CD4-positive, alpha-beta memory T cell (primary cell): ENCODE measurements at regions not wholly inside any gene's neighbourhood (a gene's known extent, or its start where the extent isn't known, plus 50 kb on each side); places are given as distances from the start of the nearest gene placed in this dataset.
"Not testable (repeated sequence)": the region's sequence is repeated elsewhere in the genome, so short reads cannot be mapped to it uniquely, and the experiment has no call there.

Experiments
- CTCF ChIA-PET: fragments of 350-600 bp; sonication (Branson Sonifier 250); formaldehyde crosslinking; loops from one replicate; lab custom pipeline; 2021; ENCODE audit warnings: inconsistent platforms; ENCODE audit not compliant: partially characterized antibody; lab: Charles Lee
- POLR2A ChIA-PET: fragments of 350-600 bp; sonication (Branson Sonifier 250); formaldehyde crosslinking; loops from one replicate; lab custom pipeline; 2021; ENCODE audit not compliant: partially characterized antibody; lab: Charles Lee
- DNase-seq, 5 donors: peaks; one replicate each; pipeline versions ENCODE4 v3.0.0 to v3.0.0-alpha.2; 2020 to 2022; ENCODE audit warnings: mixed read lengths in 1 of 5
- H3K27ac ChIP-seq: one replicate; pipeline ENCODE4 v1.7.0; 2013; ENCODE audit warnings: low read depth, low read length
- H3K27me3 ChIP-seq: 2 replicates; pipeline ENCODE4 v1.7.0; 2013; ENCODE audit warnings: mild to moderate bottlenecking, low read length, moderate library complexity; ENCODE audit not compliant: insufficient read depth
- H3K36me3 ChIP-seq: 2 replicates; pipeline ENCODE4 v1.7.0; 2013; ENCODE audit warnings: mild to moderate bottlenecking, low read length, moderate library complexity; ENCODE audit not compliant: insufficient read depth
- H3K4me1 ChIP-seq: 2 replicates; pipeline ENCODE4 v1.7.0; 2013; ENCODE audit warnings: mild to moderate bottlenecking, low read length, moderate library complexity; ENCODE audit not compliant: insufficient read depth
- H3K4me3 ChIP-seq, 2 donors: one replicate each; pipeline ENCODE4 v1.7.0; 2013; ENCODE audit warnings: low read length in 2 of 2, mild to moderate bottlenecking in 1 of 2
- H3K9me3 ChIP-seq, 2 donors: one replicate each; pipeline ENCODE4 v1.7.0; 2013; ENCODE audit warnings: low read length in 2 of 2, control low read depth in 1 of 2; ENCODE audit not compliant: control insufficient read depth in 1 of 2
- H3K27ac Mint-ChIP-seq, 7 donors: one replicate each; pipeline ENCODE4 v1.8.0; 2020 to 2021; ENCODE audit warnings: mixed read lengths in 7 of 7, mild to moderate bottlenecking in 6 of 7, inconsistent platforms in 3 of 7, moderate library complexity in 3 of 7
- H3K27me3 Mint-ChIP-seq, 2 donors: one replicate each; pipeline ENCODE4 v1.8.0; 2020 to 2021; ENCODE audit warnings: mixed read lengths in 2 of 2
- H3K36me3 Mint-ChIP-seq, 2 donors: one replicate each; pipeline ENCODE4 v1.8.0; 2020 to 2021; ENCODE audit warnings: mixed read lengths in 2 of 2, inconsistent platforms in 1 of 2, mild to moderate bottlenecking in 1 of 2
- H3K4me1 Mint-ChIP-seq, 4 donors: one replicate each; pipeline ENCODE4 v1.8.0; 2020 to 2021; ENCODE audit warnings: mixed read lengths in 4 of 4, mild to moderate bottlenecking in 1 of 4
- H3K4me3 Mint-ChIP-seq, 8 donors: one replicate each; pipeline ENCODE4 v1.8.0; 2020 to 2021; ENCODE audit warnings: mixed read lengths in 8 of 8, mild to moderate bottlenecking in 7 of 8, moderate library complexity in 6 of 8, inconsistent platforms in 3 of 8
- H3K9me3 Mint-ChIP-seq, 8 donors: one replicate each; pipeline ENCODE4 v1.8.0; 2020 to 2021; ENCODE audit warnings: mixed read lengths in 8 of 8, mild to moderate bottlenecking in 5 of 8, inconsistent platforms in 3 of 8, moderate library complexity in 1 of 8
- intact Hi-C: fragments of 100-400 bp; cut with micrococcal nuclease; formaldehyde crosslinking; loops from one replicate; pipeline ENCODE4 v1.15.1; 2023

GRCh38 chr2:138881126-138881525 lies 100.9 kb upstream of the NXPH2 start:
- Mint-ChIP-seq H3K36me3 (no peaks in the 10 kb centered on the region), H3K27ac (no peak overlapping the region), H3K4me3 (no peak overlapping the region), H3K4me1 (no peaks in the 10 kb centered on the region), H3K9me3 (peaks cover 0 to 3% (median 0%) of the 10 kb centered on the region in 8 donors), H3K27me3 (no peaks in the 10 kb centered on the region)
- H3K4me3 ChIP-seq = no peak overlapping the region
- no peaks in the 10 kb centered on the region for H3K27me3 ChIP-seq
- intact Hi-C loops = no loop called here
- POLR2A ChIA-PET = no interaction called here
- no peaks in the 10 kb centered on the region for H3K9me3 ChIP-seq
- no peak overlapping the region for H3K27ac ChIP-seq
- H3K4me1 ChIP-seq = no peaks in the 10 kb centered on the region
- DNase-seq = no peak
- no peaks in the 10 kb centered on the region for H3K36me3 ChIP-seq
- CTCF ChIA-PET = no interaction called here

GRCh38 chr2:138879931-138880330 lies 99.7 kb upstream of the NXPH2 start:
- no peak overlapping the region for H3K4me3 Mint-ChIP-seq
- ChIA-PET CTCF (no interaction called here), POLR2A (no interaction called here)
- H3K27me3 Mint-ChIP-seq = no peaks in the 10 kb centered on the region
- H3K4me1 Mint-ChIP-seq = no peaks in the 10 kb centered on the region
- H3K27me3 ChIP-seq = no peaks in the 10 kb centered on the region
- H3K36me3 Mint-ChIP-seq = no peaks in the 10 kb centered on the region
- no peak overlapping the region for H3K27ac ChIP-seq
- H3K36me3 ChIP-seq = no peaks in the 10 kb centered on the region
- no peak for DNase-seq
- H3K4me1 ChIP-seq = no peaks in the 10 kb centered on the region
- H3K9me3 ChIP-seq = no peaks in the 10 kb centered on the region
- intact Hi-C loops = no loop called here
- peaks cover 0 to 3% (median 0%) of the 10 kb centered on the region in 8 donors for H3K9me3 Mint-ChIP-seq
- no peak overlapping the region for H3K4me3 ChIP-seq
- no peak overlapping the region for H3K27ac Mint-ChIP-seq

GRCh38 chr2:138877421-138877820 lies 97.2 kb upstream of the NXPH2 start:
- ChIA-PET POLR2A (no interaction called here), CTCF (no interaction called here)
- Mint-ChIP-seq H3K27me3 (no peaks in the 10 kb centered on the region), H3K27ac (no peak overlapping the region), H3K36me3 (no peaks in the 10 kb centered on the region), H3K4me3 (no peak overlapping the region), H3K9me3 (peaks cover 0 to 3% (median 0%) of the 10 kb centered on the region in 8 donors), H3K4me1 (no peaks in the 10 kb centered on the region)
- Histone ChIP-seq H3K27me3 (no peaks in the 10 kb centered on the region), H3K9me3 (no peaks in the 10 kb centered on the region), H3K4me1 (no peaks in the 10 kb centered on the region), H3K27ac (no peak overlapping the region), H3K36me3 (no peaks in the 10 kb centered on the region), H3K4me3 (no peak overlapping the region)
- no peak for DNase-seq
- intact Hi-C loops = no loop called here

- intact Hi-C loops = no loop called here
- Mint-ChIP-seq H3K4me3 (no peak overlapping the region), H3K4me1 (no peaks in the 10 kb centered on the region), H3K27me3 (no peaks in the 10 kb centered on the region), H3K36me3 (no peaks in the 10 kb centered on the region), H3K27ac (no peak overlapping the region), H3K9me3 (peaks cover 0 to 2% (median 0%) of the 10 kb centered on the region in 8 donors)
- ChIA-PET CTCF (no interaction called here), POLR2A (no interaction called here)
- Histone ChIP-seq H3K27me3 (no peaks in the 10 kb centered on the region), H3K9me3 (no peaks in the 10 kb centered on the region), H3K4me1 (no peaks in the 10 kb centered on the region), H3K36me3 (no peaks in the 10 kb centered on the region), H3K4me3 (no peak overlapping the region), H3K27ac (no peak overlapping the region)
- no peak for DNase-seq
Observed at GRCh38 chr2:138874251-138874650, 94.1 kb upstream of the NXPH2 start.

- H3K4me1 ChIP-seq, H3K4me3 Mint-ChIP-seq, H3K4me3 ChIP-seq, H3K27me3 Mint-ChIP-seq, intact Hi-C loops, H3K27ac Mint-ChIP-seq, H3K27ac ChIP-seq, H3K9me3 ChIP-seq, H3K36me3 Mint-ChIP-seq, H3K9me3 Mint-ChIP-seq, H3K4me1 Mint-ChIP-seq, CTCF ChIA-PET, H3K36me3 ChIP-seq, POLR2A ChIA-PET, DNase-seq, H3K27me3 ChIP-seq: not testable (repeated sequence)
Observed at GRCh38 chr2:138872116-138872515, 91.9 kb upstream of the NXPH2 start.

- H3K36me3 ChIP-seq = no peaks in the 10 kb centered on the region
- DNase-seq = no peak
- H3K27me3 ChIP-seq = no peaks in the 10 kb centered on the region
- no peaks in the 10 kb centered on the region for H3K4me1 ChIP-seq
- Mint-ChIP-seq H3K4me3 (no peak overlapping the region), H3K27me3 (no peaks in the 10 kb centered on the region), H3K4me1 (no peaks in the 10 kb centered on the region), H3K36me3 (no peaks in the 10 kb centered on the region), H3K9me3 (no peaks in the 10 kb centered on the region), H3K27ac (no peak overlapping the region)
- H3K4me3 ChIP-seq = no peak overlapping the region
- intact Hi-C loops = no loop called here
- ChIA-PET CTCF (no interaction called here), POLR2A (no interaction called here)
- H3K9me3 ChIP-seq = no peaks in the 10 kb centered on the region
- no peak overlapping the region for H3K27ac ChIP-seq
Observed at GRCh38 chr2:138871312-138871711, 91.1 kb upstream of the NXPH2 start.

GRCh38 chr2:138867341-138867740 lies 87.2 kb upstream of the NXPH2 start:
- Histone ChIP-seq H3K36me3 (no peaks in the 10 kb centered on the region), H3K27ac (no peak overlapping the region)
- intact Hi-C loops = no loop called here

GRCh38 chr2:138866797-138867196 lies 86.6 kb upstream of the NXPH2 start:
- no peak for DNase-seq
- Mint-ChIP-seq H3K27ac (no peak overlapping the region), H3K4me1 (no peaks in the 10 kb centered on the region)

More at GRCh38 chr2:138867341-138867740, 87.2 kb upstream of the NXPH2 start:
- DNase-seq = no peak
- Histone ChIP-seq H3K9me3 (no peaks in the 10 kb centered on the region), H3K4me3 (no peak overlapping the region), H3K27me3 (no peaks in the 10 kb centered on the region), H3K4me1 (no peaks in the 10 kb centered on the region)
- H3K27me3 Mint-ChIP-seq = peaks cover 0 to 2% of the 10 kb centered on the region in 2 donors
- no peaks in the 10 kb centered on the region for H3K9me3 Mint-ChIP-seq
- H3K4me3 Mint-ChIP-seq = no peak overlapping the region
- H3K36me3 Mint-ChIP-seq = no peaks in the 10 kb centered on the region
- CTCF ChIA-PET = no interaction called here
- H3K4me1 Mint-ChIP-seq = no peaks in the 10 kb centered on the region
- POLR2A ChIA-PET = no interaction called here
- H3K27ac Mint-ChIP-seq = no peak overlapping the region

More at GRCh38 chr2:138866797-138867196, 86.6 kb upstream of the NXPH2 start:
- Histone ChIP-seq H3K4me1 (no peaks in the 10 kb centered on the region), H3K36me3 (no peaks in the 10 kb centered on the region), H3K27me3 (no peaks in the 10 kb centered on the region), H3K27ac (no peak overlapping the region), H3K9me3 (no peaks in the 10 kb centered on the region), H3K4me3 (no peak overlapping the region)
- POLR2A ChIA-PET = no interaction called here
- Mint-ChIP-seq H3K27me3 (peaks cover 0 to 2% of the 10 kb centered on the region in 2 donors), H3K9me3 (no peaks in the 10 kb centered on the region), H3K4me3 (no peak overlapping the region), H3K36me3 (no peaks in the 10 kb centered on the region)
- CTCF ChIA-PET = no interaction called here
- intact Hi-C loops = no loop called here
